GM18519 (cell line): ENCODE measurements at regions not wholly inside any gene's neighbourhood (a gene's known extent, or its start where the extent isn't known, plus 50 kb on each side); places are given as distances from the start of the nearest gene placed in this dataset.
A peak's percentile ranks its signal among the peaks of the same experiment; 100 is the strongest.
"Not testable (repeated sequence)": the region's sequence is repeated elsewhere in the genome, so short reads cannot be mapped to it uniquely, and the experiment has no call there.

Experiments
- ATAC-seq: cut with Tn5 transposase; IDR thresholded peaks from one replicate; pipeline ENCODE4 v1.9.1; 2021; ENCODE audit warnings: mild to moderate bottlenecking, moderate library complexity; ENCODE audit not compliant: unreplicated experiment, low FRiP score

GRCh38 chr18:51323961-51324360 is 126.5 kb upstream of the MEX3C start:
- ATAC-seq: no peak

GRCh38 chr18:51330148-51330547 is 132.7 kb upstream of the MEX3C start:
- ATAC-seq: no peak

GRCh38 chr18:51330739-51331138 is 133.3 kb upstream of the MEX3C start:
- ATAC-seq: no peak

GRCh38 chr18:51337406-51337805 is 139.9 kb upstream of the MEX3C start:
- no peak for ATAC-seq

GRCh38 chr18:51339856-51340255 is 142.4 kb upstream of the MEX3C start:
- ATAC-seq: no peak

GRCh38 chr18:51340332-51340731 is 142.9 kb upstream of the MEX3C start:
- no peak for ATAC-seq

GRCh38 chr18:51342815-51343214 is 145.3 kb upstream of the MEX3C start:
- no peak for ATAC-seq

GRCh38 chr18:51345848-51346391 is 148.4 kb upstream of the MEX3C start:
- no peak for ATAC-seq

GRCh38 chr18:51346404-51346803 is 148.9 kb upstream of the MEX3C start:
- no peak for ATAC-seq

GRCh38 chr18:51350081-51350480 is 152.6 kb upstream of the MEX3C start:
- no peak for ATAC-seq

GRCh38 chr18:51355841-51356240 is 158.4 kb upstream of the MEX3C start:
- no peak for ATAC-seq

GRCh38 chr18:51360301-51360700 is 162.8 kb upstream of the MEX3C start:
- ATAC-seq: not testable (repeated sequence)

- peak; percentile 66 for ATAC-seq
Observed at GRCh38 chr18:51361130-51361860, 163.8 kb upstream of the MEX3C start.

GRCh38 chr18:51363384-51363783 is 165.9 kb upstream of the MEX3C start:
- ATAC-seq: no peak

GRCh38 chr18:51370996-51371395 is 173.5 kb upstream of the MEX3C start:
- ATAC-seq: no peak

GRCh38 chr18:51371929-51372328 is 174.4 kb upstream of the MEX3C start:
- ATAC-seq: no peak

GRCh38 chr18:51382081-51382480 is 184.6 kb upstream of the MEX3C start:
- ATAC-seq: no peak

- no peak for ATAC-seq
Observed at GRCh38 chr18:51383116-51383515, 185.6 kb upstream of the MEX3C start.

GRCh38 chr18:51383711-51384110 is 186.2 kb upstream of the MEX3C start:
- ATAC-seq: no peak

- ATAC-seq: no peak
Observed at GRCh38 chr18:51385270-51385669, 187.8 kb upstream of the MEX3C start.

- no peak for ATAC-seq
Observed at GRCh38 chr18:51390702-51391101, 193.2 kb upstream of the MEX3C start.

- ATAC-seq: no peak
Observed at GRCh38 chr18:51391215-51391614, 193.7 kb upstream of the MEX3C start.
